ENCODE measurements at regions not wholly inside any gene's neighbourhood (a gene's known extent, or its start where the extent isn't known, plus 50 kb on each side); places are given as distances from the start of the nearest gene placed in this dataset.

DNA sequence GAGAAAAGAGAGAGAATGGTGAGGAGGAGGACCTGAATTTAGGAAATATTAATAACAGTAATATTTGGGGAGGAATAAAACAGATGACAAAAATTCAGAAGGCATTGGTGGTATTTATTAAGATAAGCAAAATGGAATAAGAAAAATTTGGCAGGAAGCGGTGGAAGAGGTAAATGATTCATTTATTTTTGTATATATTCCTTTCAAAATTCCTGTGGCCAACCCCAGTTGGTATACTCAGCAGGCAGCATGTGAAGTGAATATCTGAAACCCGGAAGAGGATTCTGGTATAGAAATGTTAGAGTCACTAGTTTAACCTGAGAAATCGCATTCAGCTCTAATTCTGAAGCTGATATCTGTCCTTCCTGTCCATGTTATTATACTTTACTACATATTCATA is 792.0 kb downstream of the KCNJ2 start:
- Mint-ChIP-seq H3K27ac (no peak overlapping the region), H3K4me3 (no peak overlapping the region), H3K27me3 (ENCODE audit: low read depth) (no peaks in the 10 kb centered on the region), H3K36me3 (peaks cover under 1% of the 10 kb centered on the region), H3K9me3 (peaks cover 15% of the 10 kb centered on the region), H3K4me1 (no peaks in the 10 kb centered on the region)
- TF ChIP-seq CTCF (IDR thresholded peaks at IDR 0.05; ENCODE audit: unreplicated experiment) = no peak
- DNase-seq (ENCODE audit: low spot score in 2 of 2, unreplicated experiment in 2 of 2) = no peak

GRCh38 chr17:70968302-70968701 is 799.0 kb downstream of the KCNJ2 start:
- Mint-ChIP-seq H3K9me3 (peaks cover 21% of the 10 kb centered on the region), H3K36me3 (peaks cover 5% of the 10 kb centered on the region), H3K4me3 (no peak overlapping the region), H3K4me1 (no peaks in the 10 kb centered on the region), H3K27me3 (ENCODE audit: low read depth) (no peaks in the 10 kb centered on the region), H3K27ac (no peak overlapping the region)
- DNase-seq (ENCODE audit: low spot score in 2 of 2, unreplicated experiment in 2 of 2) = no peak
- TF ChIP-seq CTCF (IDR thresholded peaks at IDR 0.05; ENCODE audit: unreplicated experiment) = no peak

DNA sequence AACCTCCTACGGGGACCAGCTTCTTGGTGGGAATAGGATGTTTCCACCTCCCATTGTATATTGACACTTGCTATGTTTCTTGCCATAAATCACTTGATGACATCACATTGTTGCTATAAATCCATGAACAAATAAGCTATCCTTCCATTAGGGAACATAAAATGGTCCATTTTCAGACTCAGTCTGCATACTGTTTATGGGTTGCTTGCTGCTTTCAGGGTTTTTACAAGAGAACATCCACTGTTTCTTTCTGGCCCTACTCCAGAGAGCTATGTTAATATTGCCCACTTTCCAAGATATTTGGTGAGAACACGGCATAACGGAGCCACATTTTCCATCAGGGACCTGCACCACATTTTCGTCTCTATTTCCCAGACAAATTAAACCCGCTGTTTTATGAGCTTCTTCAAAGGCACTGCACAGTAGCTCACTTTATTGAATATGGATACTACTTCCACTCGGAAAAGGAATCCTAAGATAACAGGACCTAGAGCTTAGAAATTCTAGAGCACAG is 800.2 kb downstream of the KCNJ2 start:
- DNase-seq (ENCODE audit: low spot score in 2 of 2, unreplicated experiment in 2 of 2) = no peak
- Mint-ChIP-seq H3K4me3 (no peak overlapping the region), H3K27ac (no peak overlapping the region), H3K4me1 (no peaks in the 10 kb centered on the region), H3K27me3 (ENCODE audit: low read depth) (no peaks in the 10 kb centered on the region), H3K9me3 (peaks cover 21% of the 10 kb centered on the region), H3K36me3 (peaks cover 5% of the 10 kb centered on the region)
- no peak for TF ChIP-seq CTCF (IDR thresholded peaks at IDR 0.05; ENCODE audit: unreplicated experiment)

DNA sequence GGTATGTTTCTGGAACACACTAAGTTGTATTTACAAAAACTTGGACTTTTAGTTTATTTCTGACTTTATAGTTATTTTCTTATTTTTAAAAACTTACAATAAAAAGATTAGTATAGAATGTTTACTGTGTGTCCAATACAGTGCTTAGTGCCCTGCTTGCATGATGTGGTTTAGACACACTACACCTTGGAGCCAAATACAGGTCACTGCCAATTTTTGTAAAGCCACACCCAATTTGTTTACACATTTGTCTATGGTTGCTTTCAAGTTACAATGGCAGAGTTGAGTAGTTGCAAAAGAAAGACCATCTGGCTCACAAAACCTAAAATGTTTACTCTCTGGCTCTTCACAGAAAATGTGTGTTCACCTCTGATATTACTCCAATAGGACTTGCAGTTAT is 807.1 kb downstream of the KCNJ2 start:
- Mint-ChIP-seq H3K4me1 (no peaks in the 10 kb centered on the region), H3K27me3 (ENCODE audit: low read depth) (no peaks in the 10 kb centered on the region), H3K36me3 (peaks cover 3% of the 10 kb centered on the region), H3K4me3 (no peak overlapping the region), H3K9me3 (peaks cover 13% of the 10 kb centered on the region), H3K27ac (no peak overlapping the region)
- DNase-seq (ENCODE audit: low spot score in 2 of 2, unreplicated experiment in 2 of 2) = no peak
- no peak for TF ChIP-seq CTCF (IDR thresholded peaks at IDR 0.05; ENCODE audit: unreplicated experiment)

DNA sequence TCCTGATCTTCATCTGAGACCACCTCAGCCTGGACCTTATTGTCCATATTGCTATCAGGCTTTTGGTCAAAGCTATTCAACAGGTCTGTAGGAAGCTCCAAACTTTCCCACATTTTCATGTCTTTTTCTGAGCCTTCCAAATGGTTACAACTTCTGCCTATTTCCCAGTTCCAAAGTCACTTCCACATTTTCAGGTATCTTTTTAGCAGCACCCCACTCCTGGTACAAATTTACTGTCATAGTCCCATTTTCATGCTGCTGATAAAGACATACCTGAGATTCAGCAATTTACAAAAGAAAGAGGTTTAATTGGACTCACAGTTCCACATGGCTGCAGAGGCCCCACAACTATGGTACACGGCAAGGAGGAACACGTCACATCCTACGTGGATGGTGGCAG is 815.5 kb downstream of the KCNJ2 start:
- Mint-ChIP-seq H3K9me3 (peaks cover 22% of the 10 kb centered on the region), H3K4me1 (peaks cover 17% of the 10 kb centered on the region), H3K27ac (no peak overlapping the region), H3K4me3 (no peak overlapping the region), H3K27me3 (ENCODE audit: low read depth) (no peaks in the 10 kb centered on the region), H3K36me3 (peaks cover 8% of the 10 kb centered on the region)
- TF ChIP-seq CTCF (IDR thresholded peaks at IDR 0.05; ENCODE audit: unreplicated experiment) = no peak
- no peak for DNase-seq (ENCODE audit: low spot score in 2 of 2, unreplicated experiment in 2 of 2)

- H3K27me3 Mint-ChIP-seq (ENCODE audit: low read depth) = no peaks in the 10 kb centered on the region
- H3K36me3 Mint-ChIP-seq = peaks cover 11% of the 10 kb centered on the region
- DNase-seq (ENCODE audit: low spot score in 2 of 2, unreplicated experiment in 2 of 2) = no peak
- H3K4me1 Mint-ChIP-seq = peaks cover 23% of the 10 kb centered on the region
- H3K9me3 Mint-ChIP-seq = peaks cover 27% of the 10 kb centered on the region
- H3K27ac Mint-ChIP-seq = no peak overlapping the region
- no peak overlapping the region for H3K4me3 Mint-ChIP-seq
- no peak for TF ChIP-seq CTCF (IDR thresholded peaks at IDR 0.05; ENCODE audit: unreplicated experiment)
These were observed 818.6 kb downstream of the KCNJ2 start for GRCh38 chr17:70987867-70988340.
